ENCODE measurements at regions not wholly inside any gene's neighbourhood (a gene's known extent, or its start where the extent isn't known, plus 50 kb on each side); places are given as distances from the start of the nearest gene placed in this dataset.

- no peak for TF ChIP-seq TBP (IDR thresholded peaks at IDR 0.05; ENCODE audit: low read depth, low read length)
- TF ChIP-seq KDM1A (IDR thresholded peaks at IDR 0.05; ENCODE audit: borderline replicate concordance, low read length) = no peak
Observed at GRCh38 chr5:110853267-110853666, 114.5 kb downstream of the SLC25A46 start (continued).
